ENCODE measurements at regions not wholly inside any gene's neighbourhood (a gene's known extent, or its start where the extent isn't known, plus 50 kb on each side); places are given as distances from the start of the nearest gene placed in this dataset.

GRCh38 chr7:41785265-41785664 lies 82.4 kb upstream of the INHBA start:
- Histone ChIP-seq H3K4me1 (ENCODE audit: low read length) (peaks cover under 1% of the 10 kb centered on the region; the same call in 1 of the 2 replicates), H3K9me3 (ENCODE audit: insufficient read depth, low read length) (no peaks in the 10 kb centered on the region), H2AFZ (ENCODE audit: low read depth, low read length) (no peak overlapping the region), H3K79me2 (ENCODE audit: low read length) (no peaks in the 10 kb centered on the region), H3K9ac (ENCODE audit: low read length) (no peak overlapping the region), H3K27ac (ENCODE audit: low read length) (no peak overlapping the region), H3K36me3 (replicated peaks; ENCODE audit: low read depth, low read length) (no peaks in the 10 kb centered on the region), H3K4me2 (ENCODE audit: low read length) (no peak overlapping the region), H3K4me3 (ENCODE audit: low read length) (no peak overlapping the region), H4K20me1 (ENCODE audit: insufficient read depth, low read length) (no peaks in the 10 kb centered on the region), H3K27me3 (ENCODE audit: low read depth, low read length) (no peaks in the 10 kb centered on the region)
- TF ChIP-seq CTCF (IDR thresholded peaks at IDR 0.05; ENCODE audit: low read depth, low read length) (no peak), EZH2phosphoT487 (IDR thresholded peaks at IDR 0.05; ENCODE audit: low read depth) (no peak)

- H3K27ac ChIP-seq (ENCODE audit: low read length) = no peak overlapping the region
- no peaks in the 10 kb centered on the region for H4K20me1 ChIP-seq (ENCODE audit: insufficient read depth, low read length)
- H3K79me2 ChIP-seq (ENCODE audit: low read length) = no peaks in the 10 kb centered on the region
- no peak overlapping the region for H2AFZ ChIP-seq (ENCODE audit: low read depth, low read length)
- no peak for TF ChIP-seq CTCF (IDR thresholded peaks at IDR 0.05; ENCODE audit: low read depth, low read length)
- TF ChIP-seq EZH2phosphoT487 (IDR thresholded peaks at IDR 0.05; ENCODE audit: low read depth) = no peak
- no peaks in the 10 kb centered on the region for H3K27me3 ChIP-seq (ENCODE audit: low read depth, low read length)
- no peaks in the 10 kb centered on the region for H3K9me3 ChIP-seq (ENCODE audit: insufficient read depth, low read length)
- H3K4me2 ChIP-seq (ENCODE audit: low read length) = no peak overlapping the region
- no peak overlapping the region for H3K4me3 ChIP-seq (ENCODE audit: low read length)
- H3K4me1 ChIP-seq (ENCODE audit: low read length) = peaks cover 20% of the 10 kb centered on the region
- no peaks in the 10 kb centered on the region for H3K36me3 ChIP-seq (replicated peaks; ENCODE audit: low read depth, low read length)
- no peak overlapping the region for H3K9ac ChIP-seq (ENCODE audit: low read length)
Measured at GRCh38 chr7:41779918-41780317, 77.0 kb upstream of the INHBA start.

GRCh38 chr7:41777894-41778596 lies 75.2 kb upstream of the INHBA start:
- H3K4me2 ChIP-seq (ENCODE audit: low read length) = peak overlapping the region; percentile 25; the same call in 1 of the 2 replicates
- no peak overlapping the region for H3K9ac ChIP-seq (ENCODE audit: low read length)
- H3K27ac ChIP-seq (ENCODE audit: low read length) = no peak overlapping the region
- no peaks in the 10 kb centered on the region for H3K9me3 ChIP-seq (ENCODE audit: insufficient read depth, low read length)
- no peaks in the 10 kb centered on the region for H3K27me3 ChIP-seq (ENCODE audit: low read depth, low read length)
- H3K36me3 ChIP-seq (replicated peaks; ENCODE audit: low read depth, low read length) = no peaks in the 10 kb centered on the region
- H4K20me1 ChIP-seq (ENCODE audit: insufficient read depth, low read length) = no peaks in the 10 kb centered on the region
- H3K4me1 ChIP-seq (ENCODE audit: low read length) = peaks cover 20% of the 10 kb centered on the region
- H3K4me3 ChIP-seq (ENCODE audit: low read length) = no peak overlapping the region
- H3K79me2 ChIP-seq (ENCODE audit: low read length) = no peaks in the 10 kb centered on the region
- H2AFZ ChIP-seq (ENCODE audit: low read depth, low read length) = no peak overlapping the region
- no peak for TF ChIP-seq CTCF (IDR thresholded peaks at IDR 0.05; ENCODE audit: low read depth, low read length)
- no peak for TF ChIP-seq EZH2phosphoT487 (IDR thresholded peaks at IDR 0.05; ENCODE audit: low read depth)

GRCh38 chr7:41774966-41775365 lies 72.1 kb upstream of the INHBA start:
- Histone ChIP-seq H3K27me3 (ENCODE audit: low read depth, low read length) (no peaks in the 10 kb centered on the region), H3K4me3 (ENCODE audit: low read length) (no peak overlapping the region), H3K4me1 (ENCODE audit: low read length) (peaks cover 17% of the 10 kb centered on the region), H3K9ac (ENCODE audit: low read length) (no peak overlapping the region), H2AFZ (ENCODE audit: low read depth, low read length) (no peak overlapping the region), H4K20me1 (ENCODE audit: insufficient read depth, low read length) (no peaks in the 10 kb centered on the region), H3K9me3 (ENCODE audit: insufficient read depth, low read length) (no peaks in the 10 kb centered on the region), H3K4me2 (ENCODE audit: low read length) (no peak overlapping the region), H3K27ac (ENCODE audit: low read length) (no peak overlapping the region), H3K36me3 (replicated peaks; ENCODE audit: low read depth, low read length) (no peaks in the 10 kb centered on the region), H3K79me2 (ENCODE audit: low read length) (no peaks in the 10 kb centered on the region)
- no peak for TF ChIP-seq CTCF (IDR thresholded peaks at IDR 0.05; ENCODE audit: low read depth, low read length)
- no peak for TF ChIP-seq EZH2phosphoT487 (IDR thresholded peaks at IDR 0.05; ENCODE audit: low read depth)
